HCT116 (cell line): ENCODE measurements at regions not wholly inside any gene's neighbourhood (a gene's known extent, or its start where the extent isn't known, plus 50 kb on each side); places are given as distances from the start of the nearest gene placed in this dataset.

Experiments
- CTCF ChIP-seq, 3 experiments: fragments of 200-600 bp in 1 of 3; sonication (generic) in 1 of 3; IDR thresholded peaks in 2 of 3; conservative IDR thresholded peaks in 1 of 3; 2 replicates each; pipeline ENCODE4 v1.5.1; 2012 to 2017; ENCODE audit warnings: low read depth in 2 of 3, low read length in 2 of 3, antibody characterized with exemption in 1 of 3, borderline replicate concordance in 1 of 3, control low read depth in 1 of 3, mild to moderate bottlenecking in 1 of 3, mixed read lengths in 1 of 3, mixed run types in 1 of 3, moderate library complexity in 1 of 3; ENCODE audit not compliant: insufficient read depth in 1 of 3
- EGR1 ChIP-seq: IDR thresholded peaks from 2 replicates; pipeline ENCODE4 v1.6.1; 2012; ENCODE audit warnings: low read depth
- EZH2 ChIP-seq: fragments of 200-600 bp; sonication (generic); IDR thresholded peaks from 2 replicates; pipeline ENCODE4 v1.6.1; 2017; ENCODE audit warnings: antibody characterized with exemption, mixed run types
- FOSL1 ChIP-seq: IDR thresholded peaks from 2 replicates; pipeline ENCODE4 v1.6.1; 2012; ENCODE audit warnings: low read depth
- JUND ChIP-seq: IDR thresholded peaks from 2 replicates; pipeline ENCODE4 v1.6.1; 2012
- POLR2AphosphoS5 ChIP-seq: IDR thresholded peaks from 2 replicates; pipeline ENCODE4 v1.6.1; 2011; ENCODE audit warnings: mild to moderate bottlenecking, low read depth, low read length, moderate library complexity
- RAD21 ChIP-seq: IDR thresholded peaks from 2 replicates; pipeline ENCODE4 v1.6.1; 2012; ENCODE audit warnings: low read depth, mild to moderate bottlenecking
- SP1 ChIP-seq: IDR thresholded peaks from 2 replicates; pipeline ENCODE4 v1.6.1; 2012; ENCODE audit warnings: low read depth
- ZFX ChIP-seq: fragments of 450-650 bp; IDR thresholded peaks from 2 replicates; pipeline ENCODE4 v1.6.1; 2017
- TF ChIP-seq, protein P1 (sequence below): IDR thresholded peaks from 2 replicates; pipeline ENCODE4 v1.6.1; 2011; ENCODE audit warnings: mild to moderate bottlenecking, low read length, moderate library complexity; ENCODE audit not compliant: insufficient replicate concordance; ENCODE audit errors: extremely low read depth

DNA sequence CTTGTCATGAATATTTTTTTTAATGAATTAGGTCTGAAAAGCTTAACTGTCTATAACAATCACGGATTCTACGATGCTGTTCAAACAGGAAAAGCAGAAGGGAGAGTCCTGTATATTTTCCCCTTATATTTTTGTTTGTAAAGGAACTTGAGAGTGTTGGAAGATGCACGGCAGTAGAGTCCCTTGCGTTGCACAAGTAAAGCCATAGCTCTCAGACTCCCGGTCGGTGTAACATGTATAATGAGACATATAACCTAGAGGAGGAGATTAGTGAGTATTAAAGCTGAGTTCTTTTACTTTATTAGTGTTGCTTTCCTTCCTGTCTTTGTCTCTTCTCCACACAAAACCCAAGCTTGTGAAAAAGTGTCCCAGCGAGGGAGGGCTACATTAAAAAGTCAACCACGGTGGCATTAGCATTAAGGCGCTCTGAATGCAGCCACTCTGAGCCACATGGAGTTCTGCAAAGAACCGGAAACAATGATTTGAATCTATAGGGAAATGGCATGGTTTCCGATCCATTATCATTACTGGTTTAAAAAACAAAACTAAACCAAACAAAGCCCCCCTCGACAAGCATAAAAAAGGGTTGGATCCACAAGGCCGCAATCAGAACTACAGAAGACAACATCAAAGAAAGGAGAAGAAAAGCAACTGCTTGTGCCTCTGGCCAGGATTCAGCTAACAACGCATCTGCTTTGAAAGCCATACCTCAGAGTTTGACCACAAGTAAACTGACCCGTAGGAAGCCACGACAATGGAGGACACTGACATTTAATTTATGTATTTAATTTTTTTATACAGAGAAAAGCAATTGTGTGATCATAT is 356.8 kb downstream of the LMO4 start:
- TF ChIP-seq CTCF (IDR thresholded peaks at IDR 0.05 in 2 of 3, conservative IDR thresholded peaks at IDR 0.05 in 1 of 3; ENCODE audit: borderline replicate concordance in 1 of 3, insufficient read depth in 1 of 3, low read depth in 2 of 3, low read length in 2 of 3), result no peak
- TF ChIP-seq POLR2AphosphoS5, result no peak
- TF ChIP-seq JUND, result no peak
- TF ChIP-seq EZH2, result no peak
- no peak for TF ChIP-seq EGR1
- TF ChIP-seq RAD21, result no peak
- TF ChIP-seq ZFX, result no peak
- TF ChIP-seq, protein P1, sequence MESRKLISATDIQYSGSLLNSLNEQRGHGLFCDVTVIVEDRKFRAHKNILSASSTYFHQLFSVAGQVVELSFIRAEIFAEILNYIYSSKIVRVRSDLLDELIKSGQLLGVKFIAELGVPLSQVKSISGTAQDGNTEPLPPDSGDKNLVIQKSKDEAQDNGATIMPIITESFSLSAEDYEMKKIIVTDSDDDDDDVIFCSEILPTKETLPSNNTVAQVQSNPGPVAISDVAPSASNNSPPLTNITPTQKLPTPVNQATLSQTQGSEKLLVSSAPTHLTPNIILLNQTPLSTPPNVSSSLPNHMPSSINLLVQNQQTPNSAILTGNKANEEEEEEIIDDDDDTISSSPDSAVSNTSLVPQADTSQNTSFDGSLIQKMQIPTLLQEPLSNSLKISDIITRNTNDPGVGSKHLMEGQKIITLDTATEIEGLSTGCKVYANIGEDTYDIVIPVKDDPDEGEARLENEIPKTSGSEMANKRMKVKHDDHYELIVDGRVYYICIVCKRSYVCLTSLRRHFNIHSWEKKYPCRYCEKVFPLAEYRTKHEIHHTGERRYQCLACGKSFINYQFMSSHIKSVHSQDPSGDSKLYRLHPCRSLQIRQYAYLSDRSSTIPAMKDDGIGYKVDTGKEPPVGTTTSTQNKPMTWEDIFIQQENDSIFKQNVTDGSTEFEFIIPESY, result no peak
- no peak for TF ChIP-seq SP1
- TF ChIP-seq FOSL1, result no peak
